Glutamatergic neuron (in vitro differentiated cells): ENCODE measurements at regions not wholly inside any gene's neighbourhood (a gene's known extent, or its start where the extent isn't known, plus 50 kb on each side); places are given as distances from the start of the nearest gene placed in this dataset.
A peak's percentile ranks its signal among the peaks of the same experiment; 100 is the strongest.

Experiments
- DNase-seq: peaks from one replicate; pipeline ENCODE4 v3.0.0; 2022
- H3K27ac Mint-ChIP-seq: one replicate; pipeline ENCODE4 v1.8.0; 2020; ENCODE audit warnings: mild to moderate bottlenecking, mixed read lengths, inconsistent platforms; ENCODE audit not compliant: unreplicated experiment
- H3K27me3 Mint-ChIP-seq: one replicate; pipeline ENCODE4 v1.8.0; 2020; ENCODE audit warnings: mild to moderate bottlenecking, moderate library complexity, mixed read lengths, inconsistent platforms; ENCODE audit not compliant: unreplicated experiment
- H3K36me3 Mint-ChIP-seq: one replicate; pipeline ENCODE4 v1.8.0; 2020; ENCODE audit warnings: mild to moderate bottlenecking, mixed read lengths, inconsistent platforms; ENCODE audit not compliant: unreplicated experiment
- H3K4me1 Mint-ChIP-seq: one replicate; pipeline ENCODE4 v1.8.0; 2020; ENCODE audit warnings: mild to moderate bottlenecking, low read depth, mixed read lengths, inconsistent platforms; ENCODE audit not compliant: unreplicated experiment
- H3K4me3 Mint-ChIP-seq: one replicate; pipeline ENCODE4 v1.8.0; 2020; ENCODE audit warnings: mild to moderate bottlenecking, mixed read lengths, inconsistent platforms; ENCODE audit not compliant: unreplicated experiment
- H3K9me3 Mint-ChIP-seq: one replicate; pipeline ENCODE4 v1.8.0; 2020; ENCODE audit warnings: mild to moderate bottlenecking, moderate library complexity, mixed read lengths, inconsistent platforms; ENCODE audit not compliant: unreplicated experiment
- CTCF ChIP-seq: fragments of 200-600 bp; sonication (generic); IDR thresholded peaks from one replicate; pipeline ENCODE4 v1.5.0; 2021; ENCODE audit not compliant: partially characterized antibody, unreplicated experiment

DNA sequence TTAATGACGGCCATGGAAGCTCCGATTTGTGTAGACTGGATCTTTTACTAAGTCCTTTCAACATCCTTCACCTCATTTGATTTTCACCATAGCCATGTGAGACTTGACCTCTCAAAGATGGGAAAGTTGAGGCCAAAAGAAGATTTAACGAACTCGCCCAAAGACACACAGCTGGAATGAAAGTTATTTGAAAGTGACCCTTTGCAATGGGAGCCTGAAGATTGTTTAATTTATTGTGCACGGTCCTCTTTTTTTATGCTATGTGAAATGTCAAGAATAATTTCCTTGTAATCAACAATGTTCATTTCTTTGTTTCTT lies 58.0 kb upstream of the COPS8 start:
- H3K4me3 Mint-ChIP-seq, result no peak overlapping the region
- no peaks in the 10 kb centered on the region for H3K4me1 Mint-ChIP-seq
- H3K27me3 Mint-ChIP-seq, result no peaks in the 10 kb centered on the region
- H3K27ac Mint-ChIP-seq, result no peak overlapping the region
- DNase-seq, result no peak
- H3K9me3 Mint-ChIP-seq, result no peaks in the 10 kb centered on the region
- H3K36me3 Mint-ChIP-seq, result peaks cover 5% of the 10 kb centered on the region
- peak; percentile 55 for TF ChIP-seq CTCF

- Mint-ChIP-seq H3K4me1 (no peaks in the 10 kb centered on the region), H3K4me3 (no peak overlapping the region), H3K27ac (no peak overlapping the region), H3K27me3 (peaks cover 4% of the 10 kb centered on the region), H3K9me3 (no peaks in the 10 kb centered on the region), H3K36me3 (no peaks in the 10 kb centered on the region)
- no peak for DNase-seq
- no peak for TF ChIP-seq CTCF
Measured at GRCh38 chr2:237030382-237030781, 55.3 kb upstream of the COPS8 start.

GRCh38 chr2:237033536-237034060 lies 52.1 kb upstream of the COPS8 start:
- H3K27me3 Mint-ChIP-seq, result peaks cover 4% of the 10 kb centered on the region
- H3K27ac Mint-ChIP-seq, result no peak overlapping the region

DNA sequence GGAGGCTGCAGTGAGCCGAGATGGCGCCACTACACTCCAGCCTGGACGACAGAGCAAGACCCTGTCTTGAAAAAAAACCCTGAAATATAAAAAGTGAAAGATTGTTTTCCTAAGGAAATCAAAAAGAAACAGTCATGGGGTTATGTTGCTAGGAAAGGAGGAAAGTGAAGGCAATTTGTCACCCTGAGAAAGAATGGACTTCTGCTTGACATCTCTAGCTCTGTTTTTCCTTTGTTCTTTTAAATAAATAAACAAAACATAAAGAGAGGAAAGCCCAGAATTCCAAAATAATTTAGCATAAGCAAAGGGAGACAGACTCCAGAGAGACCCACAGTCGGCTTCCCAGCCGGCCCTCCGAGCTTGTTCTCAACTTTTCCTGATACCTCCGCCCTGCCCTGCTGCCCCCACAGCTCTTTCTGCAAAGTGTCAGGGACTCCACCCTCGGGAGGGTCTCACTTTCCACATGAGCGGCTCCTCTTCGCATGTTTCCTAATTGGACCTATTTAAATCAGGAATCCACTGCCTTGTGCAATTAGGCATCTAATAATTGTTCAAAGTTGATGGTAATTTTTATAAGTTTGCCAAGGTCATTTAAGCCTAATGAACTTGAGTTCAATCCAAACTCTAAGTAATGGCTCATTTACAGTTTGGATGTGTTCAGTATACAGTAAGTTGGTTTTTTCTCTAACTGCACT lies 49.8 kb upstream of the COPS8 start:
- H3K27ac Mint-ChIP-seq, result no peak overlapping the region
- no peaks in the 10 kb centered on the region for H3K9me3 Mint-ChIP-seq
- no peak for DNase-seq
- H3K27me3 Mint-ChIP-seq, result peaks cover 4% of the 10 kb centered on the region
- no peak for TF ChIP-seq CTCF
- H3K4me1 Mint-ChIP-seq, result peaks cover 2% of the 10 kb centered on the region
- no peaks in the 10 kb centered on the region for H3K36me3 Mint-ChIP-seq
- no peak overlapping the region for H3K4me3 Mint-ChIP-seq

More at GRCh38 chr2:237033536-237034060, 52.1 kb upstream of the COPS8 start:
- DNase-seq, result no peak
- H3K36me3 Mint-ChIP-seq, result no peaks in the 10 kb centered on the region
- no peaks in the 10 kb centered on the region for H3K9me3 Mint-ChIP-seq
- H3K4me1 Mint-ChIP-seq, result peaks cover 2% of the 10 kb centered on the region
- TF ChIP-seq CTCF, result no peak
- H3K4me3 Mint-ChIP-seq, result no peak overlapping the region
